ENCODE measurements at regions not wholly inside any gene's neighbourhood (a gene's known extent, or its start where the extent isn't known, plus 50 kb on each side); places are given as distances from the start of the nearest gene placed in this dataset.

DNA sequence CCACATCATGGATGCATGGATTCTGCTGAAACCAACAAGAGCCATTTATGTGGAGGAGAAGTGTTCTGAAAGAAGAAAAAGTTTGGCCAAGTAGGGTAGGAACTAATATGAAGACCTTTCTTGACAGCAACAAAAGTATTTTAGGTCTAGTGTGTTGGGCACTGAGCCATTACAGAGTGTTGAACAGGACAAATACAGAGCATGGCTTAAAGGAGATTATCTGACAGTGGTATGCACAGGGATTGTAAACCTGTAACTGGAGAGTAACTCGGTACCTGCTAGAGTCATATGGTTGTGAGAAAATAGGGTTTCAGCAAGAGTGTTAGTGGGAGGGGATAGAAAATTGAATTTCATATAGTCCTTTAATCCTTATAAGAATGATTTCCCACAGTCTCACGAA, 513.2 kb upstream of the WWC1 start:
- no peak for TF ChIP-seq CTCF (IDR thresholded peaks at IDR 0.05)

GRCh38 chr5:167779644-167780043, 511.8 kb upstream of the WWC1 start:
- Histone ChIP-seq H3K4me3 (no peak overlapping the region), H3K27me3 (no peaks in the 10 kb centered on the region), H3K27ac (no peak overlapping the region), H3K9me3 (no peaks in the 10 kb centered on the region), H3K4me1 (no peaks in the 10 kb centered on the region), H3K36me3 (no peaks in the 10 kb centered on the region)
- no peak for TF ChIP-seq CTCF (IDR thresholded peaks at IDR 0.05)
- no peak for DNase-seq (ENCODE audit: low spot score)

More for the DNA sequence above, 513.2 kb upstream of the WWC1 start:
- Histone ChIP-seq H3K9me3 (no peaks in the 10 kb centered on the region), H3K27me3 (no peaks in the 10 kb centered on the region), H3K27ac (no peak overlapping the region), H3K4me3 (no peak overlapping the region), H3K36me3 (no peaks in the 10 kb centered on the region), H3K4me1 (no peaks in the 10 kb centered on the region)
- no peak for DNase-seq (ENCODE audit: low spot score)

- H3K4me3 ChIP-seq, result no peak overlapping the region
- no peaks in the 10 kb centered on the region for H3K9me3 ChIP-seq
- no peak for TF ChIP-seq CTCF (IDR thresholded peaks at IDR 0.05)
- H3K4me1 ChIP-seq, result no peaks in the 10 kb centered on the region
- DNase-seq (ENCODE audit: low spot score), result no peak
- H3K27me3 ChIP-seq, result no peaks in the 10 kb centered on the region
- no peak overlapping the region for H3K27ac ChIP-seq
- H3K36me3 ChIP-seq, result no peaks in the 10 kb centered on the region
Measured at GRCh38 chr5:167780177-167780576, 511.3 kb upstream of the WWC1 start.

DNA sequence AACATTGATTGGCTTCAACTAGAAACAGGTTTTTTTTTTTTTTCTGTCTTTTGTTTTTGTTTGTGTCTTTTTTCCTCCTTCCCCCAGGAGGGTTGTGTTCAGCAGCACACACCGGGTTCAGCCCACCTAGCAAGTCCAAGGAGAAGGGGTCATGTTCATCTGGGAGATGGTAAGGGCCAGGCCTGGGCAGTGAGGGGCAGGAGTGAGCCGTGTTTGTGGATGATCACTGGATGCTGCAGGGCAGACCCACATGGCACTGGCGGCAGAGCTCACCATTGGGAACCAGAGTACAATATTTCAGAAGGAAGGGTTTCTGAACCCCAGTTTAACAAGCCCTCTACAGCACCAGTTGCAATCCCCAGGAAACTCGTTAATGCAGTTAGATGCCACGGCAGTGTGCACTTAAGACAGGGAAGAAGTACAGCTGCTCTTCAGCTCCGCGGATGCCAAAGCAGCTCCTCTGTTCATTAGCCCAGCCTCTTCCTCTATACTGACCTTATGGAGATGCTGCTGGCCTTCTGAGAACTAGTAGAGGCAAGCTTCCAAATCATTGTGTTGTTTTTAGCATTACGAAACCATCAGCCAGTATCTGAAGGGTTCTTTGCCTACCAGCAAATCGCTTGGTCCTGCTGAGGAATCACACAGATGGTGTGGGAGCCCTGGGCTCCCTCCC, 508.2 kb upstream of the WWC1 start:
- H3K4me1 ChIP-seq, result no peaks in the 10 kb centered on the region
- H3K27ac ChIP-seq, result no peak overlapping the region
- no peak overlapping the region for H3K4me3 ChIP-seq
- no peak for DNase-seq (ENCODE audit: low spot score)
- no peaks in the 10 kb centered on the region for H3K27me3 ChIP-seq
- H3K9me3 ChIP-seq, result no peaks in the 10 kb centered on the region
- no peaks in the 10 kb centered on the region for H3K36me3 ChIP-seq
- no peak for TF ChIP-seq CTCF (IDR thresholded peaks at IDR 0.05)

DNA sequence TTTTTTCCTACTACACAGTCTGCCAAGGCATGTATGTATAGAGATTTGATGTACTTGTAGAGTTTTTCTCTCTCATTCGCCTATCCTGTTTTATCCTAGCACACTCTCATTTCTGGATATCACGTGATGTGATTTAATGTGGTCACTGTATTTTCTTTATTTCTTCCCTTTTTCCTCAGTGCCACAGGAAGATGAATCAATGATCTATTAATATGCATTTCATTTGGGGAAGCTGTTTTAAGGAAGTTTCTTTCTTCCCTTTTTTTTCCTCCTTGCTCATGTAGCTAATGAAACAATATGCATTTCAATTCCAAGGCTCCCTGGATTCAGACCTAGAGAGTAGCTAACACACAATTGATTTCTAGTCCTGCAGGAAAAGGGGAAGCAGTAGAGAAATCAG, 506.3 kb upstream of the WWC1 start:
- H3K27me3 ChIP-seq, result no peaks in the 10 kb centered on the region
- TF ChIP-seq CTCF (IDR thresholded peaks at IDR 0.05), result no peak
- no peak overlapping the region for H3K4me3 ChIP-seq
- no peaks in the 10 kb centered on the region for H3K36me3 ChIP-seq
- no peak for DNase-seq (ENCODE audit: low spot score)
- H3K9me3 ChIP-seq, result no peaks in the 10 kb centered on the region
- no peaks in the 10 kb centered on the region for H3K4me1 ChIP-seq
- H3K27ac ChIP-seq, result no peak overlapping the region

DNA sequence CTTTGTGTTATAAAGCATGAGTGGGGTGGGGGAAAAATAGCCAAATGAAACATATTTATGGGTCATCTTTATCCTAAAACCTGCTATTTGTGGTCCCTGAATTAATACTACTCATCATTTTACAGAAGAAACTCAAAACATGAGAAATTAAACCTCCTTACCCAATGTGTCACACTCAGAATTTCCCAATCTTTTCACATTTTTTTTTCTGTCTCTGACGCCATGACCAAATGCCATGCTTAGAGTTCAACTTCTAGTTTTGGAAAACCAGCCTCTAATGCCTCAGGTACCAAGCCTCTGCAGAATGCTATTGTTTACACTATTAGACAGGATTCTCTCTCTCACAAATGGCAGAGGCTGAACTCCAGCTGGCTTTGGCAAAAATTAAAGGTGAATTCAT, 505.5 kb upstream of the WWC1 start:
- H3K27me3 ChIP-seq, result no peaks in the 10 kb centered on the region
- no peaks in the 10 kb centered on the region for H3K9me3 ChIP-seq
- H3K27ac ChIP-seq, result no peak overlapping the region
- H3K4me3 ChIP-seq, result no peak overlapping the region
- DNase-seq (ENCODE audit: low spot score), result no peak
- no peaks in the 10 kb centered on the region for H3K4me1 ChIP-seq
- H3K36me3 ChIP-seq, result no peaks in the 10 kb centered on the region
- TF ChIP-seq CTCF (IDR thresholded peaks at IDR 0.05), result no peak
